Activated naive CD4-positive, alpha-beta T cell treated with anti-CD3 and anti-CD28 coated beads, Interleukin-2, amount 50 U/mL, for 72 hours (primary cell): ENCODE measurements at regions not wholly inside any gene's neighbourhood (a gene's known extent, or its start where the extent isn't known, plus 50 kb on each side); places are given as distances from the start of the nearest gene placed in this dataset.
A peak's percentile ranks its signal among the peaks of the same experiment; 100 is the strongest.

Experiments
- ATAC-seq, 2 donors: fragments of 150-1000 bp; cut with Tn5 transposase; 2 replicates each; pipeline ENCODE4 v1.10.0; 2021; ENCODE audit warnings: mild to moderate bottlenecking in 2 of 2, moderate library complexity in 2 of 2
- DNase-seq, 2 donors: peaks; one replicate each; pipeline ENCODE4 v3.0.0; 2021 to 2022; ENCODE audit warnings: low spot score in 2 of 2
- H3K27ac Mint-ChIP-seq, 2 donors: one replicate each; pipeline ENCODE4 v1.8.0; 2022; ENCODE audit warnings: mild to moderate bottlenecking in 2 of 2, mixed read lengths in 2 of 2
- H3K36me3 Mint-ChIP-seq, 2 donors: one replicate each; pipeline ENCODE4 v1.8.0; 2022; ENCODE audit warnings: mixed read lengths in 2 of 2
- H3K9me3 Mint-ChIP-seq, 2 donors: one replicate each; pipeline ENCODE4 v1.8.0; 2022; ENCODE audit warnings: mixed read lengths in 2 of 2

DNA sequence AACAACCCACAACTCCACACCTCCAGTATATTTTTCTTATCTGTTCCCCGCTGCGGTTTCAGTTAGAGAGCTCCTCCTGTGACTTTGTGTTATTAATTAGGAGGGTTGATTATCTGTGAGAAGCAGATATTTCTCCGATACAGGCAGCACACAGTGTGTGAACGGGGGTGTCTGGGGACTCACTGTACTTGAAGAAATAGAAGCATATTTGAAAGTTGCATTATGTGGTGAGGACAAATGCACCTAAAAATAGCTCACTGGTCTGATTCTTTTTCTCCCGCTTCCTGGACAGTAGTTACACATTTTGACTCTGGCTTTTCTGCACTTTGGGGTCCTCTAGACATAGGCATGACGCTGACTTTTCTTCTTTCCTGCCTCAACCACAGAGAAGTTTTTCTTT lies 277.7 kb downstream of the VRK1 start:
- no peak overlapping the region for H3K27ac Mint-ChIP-seq
- no peak for ATAC-seq
- no peaks in the 10 kb centered on the region for H3K9me3 Mint-ChIP-seq

DNA sequence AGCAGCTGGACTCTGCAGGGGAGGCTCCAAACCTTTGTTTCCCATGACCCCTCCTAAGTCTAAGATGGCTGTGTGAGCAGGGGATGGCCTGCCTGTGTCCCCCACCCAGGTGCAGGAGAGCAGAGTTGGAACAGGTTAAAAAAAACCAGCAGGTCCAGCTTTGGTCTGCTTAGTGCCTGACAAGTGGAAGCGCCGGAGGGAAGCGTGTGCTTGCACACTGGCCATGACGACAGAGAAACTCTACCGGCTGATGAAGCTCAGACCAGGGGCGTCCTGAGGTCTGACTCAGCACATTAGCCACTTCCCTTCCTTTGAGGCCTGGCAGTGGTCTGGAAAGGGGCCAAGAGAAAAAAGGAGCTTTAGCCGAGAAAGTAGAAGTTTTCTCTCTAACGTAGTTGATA lies 280.1 kb downstream of the VRK1 start:
- Mint-ChIP-seq H3K9me3 (no peaks in the 10 kb centered on the region), H3K36me3 (no peaks in the 10 kb centered on the region), H3K27ac (no peak overlapping the region)
- peak in 1 of 2 donors; percentile 56 for ATAC-seq
- no peak for DNase-seq

More for the DNA sequence above, 277.7 kb downstream of the VRK1 start:
- no peaks in the 10 kb centered on the region for H3K36me3 Mint-ChIP-seq
- DNase-seq: no peak

DNA sequence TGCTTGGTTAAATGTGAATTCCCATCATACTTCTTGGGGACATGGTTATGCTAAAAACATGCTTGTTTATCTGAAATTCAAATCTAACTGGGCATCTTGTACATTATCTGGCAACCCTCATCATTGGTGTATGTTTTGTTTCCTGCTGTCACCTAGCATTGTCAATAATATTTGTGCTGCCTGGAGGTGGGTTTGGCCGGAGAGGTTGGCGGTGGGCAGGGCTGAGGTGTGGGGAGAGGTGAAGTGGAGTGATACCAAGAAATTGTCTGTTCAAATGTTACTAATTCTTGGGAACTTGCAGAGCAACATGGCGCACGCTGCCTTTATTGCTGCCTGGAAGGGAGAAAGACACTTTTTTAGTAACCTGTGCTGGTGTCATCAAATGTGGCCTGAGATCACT lies 280.5 kb downstream of the VRK1 start:
- ATAC-seq (no peak), DNase-seq (no peak)
- Mint-ChIP-seq H3K9me3 (no peaks in the 10 kb centered on the region), H3K36me3 (no peaks in the 10 kb centered on the region), H3K27ac (no peak overlapping the region)

DNA sequence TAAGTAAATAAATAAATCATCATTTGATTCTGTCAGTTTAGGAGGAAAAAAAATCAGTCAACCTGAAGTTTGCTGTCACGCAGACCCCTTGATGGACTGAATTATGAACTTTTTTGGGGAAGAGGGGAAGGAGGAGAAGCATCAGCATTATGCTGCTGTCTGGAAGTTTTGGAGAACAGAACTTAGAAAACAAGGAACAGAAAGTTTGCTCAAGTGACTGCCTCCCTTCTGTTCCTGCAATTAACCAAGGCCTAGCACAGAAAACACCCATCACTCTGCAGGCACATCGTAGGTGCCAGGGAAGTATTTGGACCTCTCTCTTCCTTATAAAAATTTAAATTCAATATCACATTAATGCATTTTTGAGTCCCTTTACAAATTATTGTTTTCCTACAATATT lies 283.8 kb downstream of the VRK1 start:
- DNase-seq (no peak), ATAC-seq (no peak)
- no peak overlapping the region for H3K27ac Mint-ChIP-seq
- H3K9me3 Mint-ChIP-seq: no peaks in the 10 kb centered on the region
- H3K36me3 Mint-ChIP-seq: no peaks in the 10 kb centered on the region

DNA sequence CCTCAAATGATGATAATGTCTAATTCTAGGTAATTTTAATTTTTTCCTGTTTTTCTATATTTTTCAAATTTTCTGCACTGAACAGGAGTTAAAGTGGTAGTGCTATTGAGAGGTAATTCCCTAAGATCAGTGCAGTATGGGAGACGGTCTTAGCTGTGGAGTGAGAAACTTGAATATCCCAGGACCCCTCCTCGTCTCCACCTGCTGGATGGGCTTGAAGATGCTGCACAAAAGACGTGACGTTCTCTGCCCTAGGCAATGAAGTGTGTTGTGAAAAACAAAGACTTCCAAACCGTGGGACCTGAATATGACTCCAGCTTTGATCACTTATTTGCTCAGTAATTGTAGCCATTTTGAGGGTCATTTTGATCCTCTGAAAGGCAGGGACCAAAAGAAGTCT lies 298.1 kb downstream of the VRK1 start:
- ATAC-seq (no peak), DNase-seq (no peak)
- no peaks in the 10 kb centered on the region for H3K36me3 Mint-ChIP-seq
- no peak overlapping the region for H3K27ac Mint-ChIP-seq
- H3K9me3 Mint-ChIP-seq: no peaks in the 10 kb centered on the region

DNA sequence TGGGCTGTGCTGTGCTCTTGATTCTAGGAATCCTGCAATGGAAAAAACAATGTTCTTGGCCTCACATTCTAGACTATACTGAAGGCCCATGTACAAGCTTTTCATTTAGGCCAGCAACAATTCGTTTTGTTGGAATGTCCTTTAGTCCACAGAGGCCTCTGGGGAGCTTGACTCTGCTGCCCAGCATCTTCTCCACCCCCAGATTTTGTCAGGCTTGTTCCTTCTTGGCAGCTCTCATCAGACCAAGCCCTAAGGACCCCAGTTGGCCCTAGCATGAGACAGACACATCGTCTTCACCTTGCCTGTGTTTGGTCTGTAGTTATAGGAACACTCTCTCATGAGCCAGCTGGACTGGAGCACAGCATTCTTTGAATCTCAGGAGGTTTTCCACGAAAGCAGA lies 300.1 kb downstream of the VRK1 start:
- H3K9me3 Mint-ChIP-seq: no peaks in the 10 kb centered on the region
- no peaks in the 10 kb centered on the region for H3K36me3 Mint-ChIP-seq
- DNase-seq (no peak), ATAC-seq (no peak)
- H3K27ac Mint-ChIP-seq: no peak overlapping the region

GRCh38 chr14:97100306-97100705 lies 303.1 kb downstream of the VRK1 start:
- Mint-ChIP-seq H3K9me3 (no peaks in the 10 kb centered on the region), H3K36me3 (no peaks in the 10 kb centered on the region), H3K27ac (no peak overlapping the region)
- DNase-seq (no peak), ATAC-seq (no peak)

DNA sequence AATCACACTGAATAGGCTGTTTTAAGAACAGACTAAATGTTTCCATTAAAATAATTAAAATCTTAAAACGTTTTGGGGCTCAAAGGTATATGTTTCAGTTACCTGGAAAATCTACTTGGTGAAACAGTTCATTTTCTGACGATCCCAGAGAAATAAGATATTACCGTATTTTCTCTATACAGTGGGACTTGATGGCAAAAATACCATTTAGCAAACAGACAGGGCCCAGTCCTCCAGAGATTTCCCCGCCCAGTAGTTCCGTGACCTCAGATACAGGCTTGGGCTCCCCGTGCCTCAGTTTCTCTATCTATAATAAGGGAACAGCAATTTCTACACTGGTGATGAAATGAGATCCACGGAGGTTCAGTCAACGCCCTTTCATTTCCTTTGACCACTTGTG lies 304.4 kb downstream of the VRK1 start:
- H3K27ac Mint-ChIP-seq: no peak overlapping the region
- DNase-seq: no peak
- no peaks in the 10 kb centered on the region for H3K36me3 Mint-ChIP-seq
- no peak for ATAC-seq
- H3K9me3 Mint-ChIP-seq: no peaks in the 10 kb centered on the region

DNA sequence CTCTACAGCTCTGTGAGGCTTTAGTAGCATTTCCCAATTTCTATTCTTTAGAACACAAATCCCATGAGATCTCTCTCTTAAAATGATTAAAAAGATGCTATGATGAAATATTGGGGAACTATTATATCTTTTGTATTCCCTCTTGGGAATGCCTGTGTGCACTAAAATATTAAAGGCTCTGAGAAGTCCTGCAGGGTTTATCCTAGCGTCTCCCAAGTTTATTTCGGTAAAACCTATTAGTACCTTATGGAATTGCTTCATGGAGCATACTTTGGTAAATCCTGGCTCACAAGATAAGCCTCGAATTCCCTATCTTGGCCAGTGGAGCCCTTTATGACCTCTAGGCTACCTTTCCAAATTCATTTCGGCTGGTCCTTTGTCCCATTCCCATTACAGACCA lies 306.8 kb downstream of the VRK1 start:
- ATAC-seq: no peak
- no peaks in the 10 kb centered on the region for H3K9me3 Mint-ChIP-seq
- DNase-seq: no peak
- H3K36me3 Mint-ChIP-seq: peaks cover 4 to 6% of the 10 kb centered on the region in 2 donors
- no peak overlapping the region for H3K27ac Mint-ChIP-seq

GRCh38 chr14:97106166-97106565 lies 309.0 kb downstream of the VRK1 start:
- Mint-ChIP-seq H3K27ac (no peak overlapping the region), H3K9me3 (peaks cover 3% of the 10 kb centered on the region in 2 donors), H3K36me3 (peaks cover 6 to 14% of the 10 kb centered on the region in 2 donors)
- no peak for DNase-seq
- peak in 1 of 2 donors; percentile 20 for ATAC-seq

DNA sequence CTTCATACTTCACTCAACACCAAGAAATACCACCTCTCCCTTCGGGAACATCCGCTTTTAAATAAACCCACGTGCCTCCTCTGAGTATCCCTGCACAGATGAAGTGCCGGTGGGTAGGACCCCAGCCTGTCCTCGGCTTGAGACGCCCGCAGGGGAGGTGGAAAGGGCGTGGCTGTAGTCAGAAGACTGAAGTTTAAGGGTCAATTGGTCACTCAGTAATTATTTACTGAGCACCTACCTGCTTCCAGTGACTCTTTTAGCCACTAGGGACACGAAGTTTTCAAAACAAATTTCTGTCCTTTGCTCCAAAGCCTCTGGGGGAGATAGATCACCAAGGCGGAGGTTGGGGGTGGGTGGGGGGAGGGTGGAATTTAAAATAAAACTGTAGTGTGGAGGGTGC lies 309.4 kb downstream of the VRK1 start:
- no peak overlapping the region for H3K27ac Mint-ChIP-seq
- ATAC-seq: no peak
- DNase-seq: no peak
- peaks cover 6 to 14% of the 10 kb centered on the region in 2 donors for H3K36me3 Mint-ChIP-seq
- peaks cover 3% of the 10 kb centered on the region in 2 donors for H3K9me3 Mint-ChIP-seq

- DNase-seq (no peak), ATAC-seq (no peak)
- Mint-ChIP-seq H3K36me3 (peaks cover 6 to 14% of the 10 kb centered on the region in 2 donors), H3K27ac (no peak overlapping the region), H3K9me3 (peaks cover 3% of the 10 kb centered on the region in 2 donors)
Measured at GRCh38 chr14:97107080-97107479, 309.9 kb downstream of the VRK1 start.

GRCh38 chr14:97107760-97108159 lies 310.6 kb downstream of the VRK1 start:
- no peak for DNase-seq
- ATAC-seq: no peak
- Mint-ChIP-seq H3K27ac (no peak overlapping the region), H3K36me3 (peaks cover 6 to 14% of the 10 kb centered on the region in 2 donors), H3K9me3 (peaks cover 3% of the 10 kb centered on the region in 2 donors)

- Mint-ChIP-seq H3K9me3 (peaks cover 3% of the 10 kb centered on the region in 2 donors), H3K27ac (no peak overlapping the region), H3K36me3 (peaks cover 6 to 14% of the 10 kb centered on the region in 2 donors)
- ATAC-seq (no peak), DNase-seq (no peak)
Measured at GRCh38 chr14:97109234-97109633, 312.1 kb downstream of the VRK1 start.

- no peak for ATAC-seq
- H3K9me3 Mint-ChIP-seq: peaks cover 3% of the 10 kb centered on the region in 2 donors
- peaks cover 14% of the 10 kb centered on the region in 2 donors for H3K36me3 Mint-ChIP-seq
Measured at GRCh38 chr14:97113339-97113738, 316.2 kb downstream of the VRK1 start.

DNA sequence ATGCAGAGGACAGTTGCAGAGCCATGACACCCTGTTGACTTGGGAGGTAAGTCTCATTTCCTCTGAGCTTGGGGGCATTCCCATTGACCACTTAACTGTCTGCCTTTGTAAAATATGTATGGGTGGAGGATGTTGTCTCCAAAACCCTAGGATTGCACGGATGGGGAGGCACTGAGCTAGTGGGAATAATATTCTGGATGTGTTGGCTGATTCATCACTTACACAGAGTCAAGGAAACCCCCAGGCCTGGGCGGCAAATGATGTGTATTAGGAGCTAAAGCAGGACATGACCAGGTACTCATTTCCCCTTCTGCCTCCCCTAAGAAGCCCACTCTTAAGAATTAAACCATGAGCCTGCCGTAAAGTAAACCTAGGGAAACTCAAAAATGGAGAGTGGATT lies 319.4 kb downstream of the VRK1 start:
- peaks cover 0 to 9% of the 10 kb centered on the region in 2 donors for H3K36me3 Mint-ChIP-seq
- no peaks in the 10 kb centered on the region for H3K9me3 Mint-ChIP-seq
- ATAC-seq: no peak
- no peak for DNase-seq
- peak overlapping the region in 1 of 2 donors; percentile 71 for H3K27ac Mint-ChIP-seq

More at GRCh38 chr14:97113339-97113738, 316.2 kb downstream of the VRK1 start:
- DNase-seq: no peak
- H3K27ac Mint-ChIP-seq: no peak overlapping the region

- H3K27ac Mint-ChIP-seq: peak overlapping the region in 1 of 2 donors; percentile 71
Measured at GRCh38 chr14:97117693-97118092, 320.5 kb downstream of the VRK1 start.

DNA sequence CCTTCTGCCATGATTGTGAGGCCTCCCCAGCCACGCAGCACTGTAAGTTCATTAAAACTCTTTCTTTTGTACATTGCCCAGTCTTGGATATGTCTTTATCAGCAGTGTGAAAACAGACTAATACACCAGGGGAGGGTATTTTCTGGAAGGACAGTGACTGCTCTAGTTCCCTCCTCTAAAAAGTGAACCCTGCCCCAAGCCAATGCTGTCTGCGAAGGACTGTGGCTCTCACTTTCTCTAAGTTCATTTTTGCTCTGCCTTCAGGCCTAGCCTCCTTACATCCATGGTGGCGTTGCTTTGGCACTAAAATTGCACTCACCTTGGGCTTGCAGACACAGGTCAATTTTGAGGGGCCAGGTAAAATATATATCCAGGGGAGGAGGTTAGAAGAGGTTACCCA lies 323.0 kb downstream of the VRK1 start:
- peak; percentile 22 to 46 for ATAC-seq
- Mint-ChIP-seq H3K36me3 (peaks cover 0 to 9% of the 10 kb centered on the region in 2 donors), H3K27ac (peak overlapping the region; percentile 92 to 97), H3K9me3 (no peaks in the 10 kb centered on the region)
- DNase-seq: no peak

More at GRCh38 chr14:97117693-97118092, 320.5 kb downstream of the VRK1 start:
- Mint-ChIP-seq H3K9me3 (no peaks in the 10 kb centered on the region), H3K36me3 (peaks cover 0 to 9% of the 10 kb centered on the region in 2 donors)
- no peak for DNase-seq
- no peak for ATAC-seq

DNA sequence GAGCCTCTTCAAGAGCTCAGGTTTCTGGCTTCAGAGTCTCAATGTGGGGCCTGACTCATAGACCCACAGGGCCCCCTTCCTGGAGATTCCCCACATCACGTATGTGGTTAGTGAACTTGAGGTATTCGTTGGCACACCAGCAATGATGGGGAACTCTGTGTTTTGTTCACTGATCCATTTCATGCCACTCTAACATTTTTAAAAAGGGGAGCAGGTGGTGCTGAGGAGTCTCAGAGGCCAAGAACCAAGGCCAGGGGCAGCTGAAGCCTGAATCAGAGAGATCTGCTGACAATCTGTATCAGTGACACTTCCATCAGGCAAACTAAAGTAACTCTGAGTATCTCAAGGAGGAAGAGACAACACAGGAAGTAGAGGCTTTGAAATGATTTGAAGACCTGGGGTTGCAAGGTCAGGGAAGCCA lies 323.4 kb downstream of the VRK1 start:
- ATAC-seq (peak; percentile 97 to 99), DNase-seq (peak; percentile 53 to 69)
- H3K27ac Mint-ChIP-seq: peak overlapping the region; percentile 92 to 97
- H3K36me3 Mint-ChIP-seq: peaks cover 0 to 9% of the 10 kb centered on the region in 2 donors
- no peaks in the 10 kb centered on the region for H3K9me3 Mint-ChIP-seq
